RPMI7951 (cell line): ENCODE measurements at regions not wholly inside any gene's neighbourhood (a gene's known extent, or its start where the extent isn't known, plus 50 kb on each side); places are given as distances from the start of the nearest gene placed in this dataset.

Experiments used
- DNase-seq: peaks from one replicate; pipeline ENCODE4 v3.0.0-alpha.2; 2012; ENCODE audit warnings: low read depth

- no peak for DNase-seq
These were observed 203.8 kb downstream of the SNX19 start for GRCh38 chr11:130712480-130712879.

- no peak for DNase-seq
These were observed 201.0 kb downstream of the SNX19 start for GRCh38 chr11:130715085-130715876.

DNA sequence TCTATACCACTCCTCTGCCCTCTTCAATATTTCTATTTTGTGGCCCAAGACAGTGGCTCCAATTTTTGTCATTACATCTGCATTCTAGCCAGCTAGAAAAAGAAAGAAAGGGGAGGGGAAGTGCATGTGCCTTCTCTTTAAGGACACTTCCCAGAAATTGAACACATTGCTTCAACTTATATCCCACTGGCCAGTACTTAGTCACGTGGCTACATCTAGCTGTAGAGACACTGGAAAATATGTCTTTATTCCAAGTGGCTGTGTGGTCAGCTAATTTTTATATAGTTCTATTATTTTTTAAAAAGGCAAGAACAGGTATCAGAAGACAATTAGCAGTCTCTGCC, 200.4 kb downstream of the SNX19 start:
- DNase-seq: no peak

DNA sequence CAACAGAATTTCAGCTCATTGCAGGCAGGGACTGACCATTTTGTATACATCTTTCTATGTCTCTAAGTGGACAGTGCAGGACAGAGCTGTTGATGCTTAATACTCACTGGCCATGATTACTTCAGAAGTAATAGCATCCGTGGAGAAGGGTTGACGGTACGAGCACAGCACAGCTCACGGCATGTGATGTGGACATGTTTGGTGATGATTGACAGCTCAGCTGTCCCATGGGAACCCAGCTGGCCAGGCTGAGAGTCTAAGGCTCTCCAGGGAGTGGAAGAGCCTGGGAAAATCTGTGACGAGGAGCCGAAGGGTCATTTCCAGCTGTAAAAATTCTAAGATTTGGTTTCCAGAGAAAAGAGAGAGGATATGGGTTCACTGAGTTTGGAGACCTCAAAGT, 198.2 kb downstream of the SNX19 start:
- DNase-seq: no peak

DNA sequence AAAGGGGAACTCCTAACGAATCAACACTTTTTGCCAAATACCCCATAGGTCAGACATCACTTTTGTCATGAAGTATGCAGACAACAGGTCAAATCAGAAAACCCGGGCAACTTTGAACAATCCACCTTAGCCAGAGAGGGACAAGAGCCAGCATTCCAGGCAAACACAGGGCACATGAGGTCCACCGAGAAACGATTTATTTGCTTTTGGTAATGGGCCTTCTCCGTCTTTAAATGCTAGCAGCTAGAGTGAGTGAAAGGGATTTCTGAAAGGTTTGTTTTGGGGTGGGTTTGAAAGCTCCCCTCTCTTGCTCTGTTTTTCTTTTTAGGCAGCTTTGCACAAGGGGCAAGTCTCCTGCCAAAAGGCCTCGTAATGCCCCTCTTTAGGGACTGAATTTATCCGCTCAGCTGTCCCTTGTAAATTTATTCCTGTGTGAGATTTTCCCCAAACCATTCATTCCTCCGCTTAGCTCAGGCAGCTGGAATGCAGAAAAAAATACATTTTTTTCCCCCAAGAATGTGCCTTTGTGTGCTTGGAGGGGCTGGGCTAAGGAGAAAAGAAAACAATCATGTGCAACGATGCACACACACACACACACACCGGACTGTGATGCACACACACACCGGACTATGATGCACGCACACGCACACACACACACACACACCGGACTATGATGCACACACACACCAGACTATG, 196.9 kb downstream of the SNX19 start:
- peak; percentile 32 for DNase-seq

- DNase-seq: no peak
These were observed 195.9 kb downstream of the SNX19 start for GRCh38 chr11:130720232-130721022.

DNA sequence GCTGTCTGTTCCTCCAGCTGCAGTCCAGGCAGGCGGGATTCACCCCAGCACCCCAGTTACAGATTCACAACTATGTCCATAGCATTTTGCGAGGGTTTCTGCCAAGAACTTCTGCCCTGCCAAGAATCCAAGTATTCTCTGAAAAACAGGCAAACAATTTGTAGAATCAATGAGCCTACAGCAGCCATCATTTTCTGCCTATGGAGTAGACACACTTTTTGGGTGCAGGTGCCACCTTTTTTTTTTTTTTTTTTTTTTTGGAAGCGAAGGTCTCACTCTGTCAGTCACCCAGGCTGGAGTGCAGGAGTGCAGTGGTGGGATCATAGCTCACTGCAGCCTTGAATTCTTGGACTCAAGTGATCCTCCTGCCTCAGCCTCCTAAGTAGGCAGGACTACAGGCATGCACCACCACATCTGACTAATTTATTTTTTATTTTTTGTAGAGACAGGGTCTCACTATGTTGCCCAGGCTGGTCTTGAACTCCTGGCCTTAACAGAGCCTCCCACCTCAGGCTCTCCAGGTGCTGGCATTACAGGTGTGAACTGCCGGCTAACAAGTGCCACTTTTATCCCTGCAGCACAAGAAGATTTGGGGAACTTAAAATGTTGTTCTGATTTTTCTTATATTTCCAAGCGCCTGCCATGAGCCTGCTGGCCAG, 195.1 kb downstream of the SNX19 start:
- no peak for DNase-seq

- peak; percentile 47 for DNase-seq
These were observed 194.5 kb downstream of the SNX19 start for GRCh38 chr11:130721736-130722135.

GRCh38 chr11:130722401-130722800, 193.9 kb downstream of the SNX19 start:
- no peak for DNase-seq

- DNase-seq: no peak
These were observed 190.7 kb downstream of the SNX19 start for GRCh38 chr11:130725421-130726233.

GRCh38 chr11:130726234-130727037, 189.8 kb downstream of the SNX19 start:
- peak; percentile 71 for DNase-seq

DNA sequence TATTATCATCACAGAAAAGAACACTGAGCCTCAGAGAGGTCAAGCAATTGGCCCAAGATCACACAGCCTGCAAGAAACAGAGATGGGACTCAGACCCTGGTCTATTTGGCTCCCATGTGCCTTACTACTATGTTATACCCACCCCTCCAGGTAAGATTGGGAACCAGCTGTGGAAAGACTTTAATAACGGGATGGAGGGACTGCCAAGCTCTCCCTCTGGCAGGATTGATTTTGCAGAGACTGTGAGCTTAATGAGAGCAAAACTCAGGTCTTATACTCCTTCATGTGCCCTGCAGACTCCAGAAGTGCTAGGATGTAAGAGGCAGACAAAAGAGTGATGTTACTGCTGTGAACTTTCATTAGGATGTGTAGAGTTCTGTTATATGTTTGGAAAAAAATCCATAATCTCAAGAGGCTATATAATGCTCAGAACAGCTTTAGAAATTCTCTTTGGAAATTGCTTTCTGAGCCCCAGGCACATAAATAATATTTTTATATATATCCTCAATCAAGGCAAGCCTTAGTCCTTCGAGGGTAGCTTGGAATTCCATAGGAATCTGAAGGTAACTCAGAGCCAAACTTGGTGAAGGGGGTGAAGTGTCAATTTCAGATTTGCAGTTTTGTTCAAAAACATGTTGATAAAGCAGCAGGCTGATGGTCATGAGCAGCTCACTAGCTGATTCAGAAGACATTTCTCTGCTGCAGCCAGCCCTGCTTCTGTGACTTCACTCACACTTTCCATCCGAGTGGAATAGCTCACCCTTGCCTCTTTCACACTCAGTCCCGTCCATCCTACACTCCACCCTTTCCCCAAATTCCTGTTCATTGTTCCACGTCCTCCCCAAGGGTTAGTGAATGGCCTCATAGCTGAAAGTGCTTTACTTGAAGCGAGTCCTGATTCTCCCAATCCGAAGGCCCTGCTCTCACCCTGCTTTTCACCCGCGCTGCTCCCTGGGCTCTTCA, 188.8 kb downstream of the SNX19 start:
- no peak for DNase-seq

DNA sequence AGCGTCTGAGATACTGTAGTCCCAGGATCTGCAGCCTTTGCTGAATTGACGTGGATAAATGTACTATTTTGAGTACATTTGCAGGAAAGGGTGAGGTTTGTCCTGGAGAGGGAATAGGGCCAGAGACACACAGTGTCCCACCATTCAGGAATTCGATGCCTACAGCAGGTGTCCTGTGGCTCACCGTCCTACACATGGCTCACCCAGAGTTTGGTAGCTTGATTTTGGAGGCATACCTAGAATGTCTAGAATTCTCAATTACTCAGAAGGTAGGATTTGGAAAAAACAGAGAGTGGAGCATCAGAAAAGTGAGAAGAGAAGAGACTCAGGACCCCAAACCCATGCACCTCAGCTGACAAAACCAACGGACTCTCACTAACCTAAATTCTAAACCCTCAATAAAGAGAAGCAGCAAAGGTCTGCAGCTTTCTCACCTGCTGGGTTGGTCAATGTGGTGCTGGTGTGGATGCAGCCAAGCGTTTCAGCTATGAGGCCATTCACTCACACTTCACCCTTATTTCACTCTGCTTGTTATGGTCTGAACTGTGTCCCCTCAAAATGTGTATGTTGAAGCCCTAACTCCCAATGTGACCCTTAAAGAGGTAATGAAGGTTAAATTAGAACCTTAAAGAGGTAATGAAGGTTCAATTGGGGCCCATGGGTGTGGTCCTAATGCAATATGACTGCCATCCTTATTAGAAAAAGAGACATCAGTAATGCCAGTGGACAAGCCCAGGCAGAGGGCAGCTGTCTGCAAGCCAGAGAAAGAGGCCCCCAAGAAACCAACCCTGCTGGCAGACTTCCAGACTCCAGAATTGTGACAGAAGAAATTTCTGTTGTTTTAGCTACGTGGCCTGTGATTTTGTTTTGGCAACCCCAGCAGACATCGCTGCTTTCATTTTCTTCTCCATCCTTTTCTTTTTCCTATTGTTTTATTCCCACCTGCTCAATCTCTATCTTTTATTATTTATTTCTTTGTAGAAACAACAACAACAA, 187.8 kb downstream of the SNX19 start:
- DNase-seq: no peak

- no peak for DNase-seq
These were observed 187.1 kb downstream of the SNX19 start for GRCh38 chr11:130729193-130729592.

DNA sequence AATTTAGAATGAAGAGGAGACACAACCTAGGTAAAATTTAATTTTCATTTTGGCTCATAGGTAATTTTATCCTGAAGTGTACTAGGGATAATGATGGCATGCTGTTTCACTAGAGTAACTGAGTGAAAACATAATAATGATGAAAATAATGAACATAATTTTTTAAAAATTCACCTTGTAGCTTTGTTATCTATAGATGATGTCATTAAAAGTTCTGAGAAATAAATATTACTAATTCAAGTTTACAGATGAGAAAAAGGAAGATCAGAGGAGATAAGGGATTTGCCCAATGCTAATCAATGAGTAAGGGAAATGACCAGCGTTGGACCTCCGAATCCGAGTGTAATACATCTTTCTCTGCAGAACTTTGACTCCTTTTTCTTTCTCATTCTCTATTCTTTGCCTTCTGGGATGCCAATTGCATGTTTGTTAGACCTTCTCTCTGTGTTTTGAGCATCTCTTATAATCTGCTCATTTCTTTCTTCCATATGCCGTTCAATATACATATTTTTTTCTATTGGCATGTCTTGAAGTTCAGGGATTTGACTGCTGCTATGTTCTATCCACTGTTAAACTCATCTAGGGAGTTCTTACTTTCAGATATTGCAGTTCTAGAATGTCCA, 186.5 kb downstream of the SNX19 start:
- DNase-seq: no peak

DNA sequence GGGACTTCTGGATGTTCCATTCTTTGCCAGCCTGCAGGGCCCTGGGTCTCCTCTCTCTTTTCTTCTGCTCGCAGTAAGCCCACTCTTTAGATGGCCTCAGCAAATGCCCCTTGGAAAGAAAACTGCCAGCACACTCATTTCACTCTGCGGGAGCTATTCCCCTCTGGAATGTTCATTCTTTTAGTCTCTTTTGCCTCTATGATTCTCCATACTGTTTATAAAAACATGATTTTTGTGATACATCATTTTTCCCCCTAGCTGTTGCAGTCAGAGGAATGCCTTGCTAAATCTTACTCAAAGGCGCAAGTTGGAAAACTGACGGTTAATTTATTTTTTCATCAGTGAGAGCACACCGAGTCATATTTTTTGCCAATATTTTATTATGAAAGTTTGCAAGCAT, 184.9 kb downstream of the SNX19 start:
- no peak for DNase-seq

GRCh38 chr11:130732476-130732875, 183.8 kb downstream of the SNX19 start:
- no peak for DNase-seq
